Fibroblast of lung (primary cell): ENCODE measurements at regions not wholly inside any gene's neighbourhood (a gene's known extent, or its start where the extent isn't known, plus 50 kb on each side); places are given as distances from the start of the nearest gene placed in this dataset.

Experiments
- DNase-seq, 2 donors: peaks; one replicate each; pipeline versions ENCODE4 v3.0.0 to v3.0.0-alpha.2; 2010; ENCODE audit warnings: low read depth in 2 of 2
- H2AFZ ChIP-seq: 2 replicates; pipeline ENCODE4 v1.5.1; 2012; ENCODE audit warnings: low read length, control low read depth, inconsistent platforms
- H3K27ac ChIP-seq: 2 replicates; pipeline ENCODE4 v1.5.1; 2011; ENCODE audit warnings: low read length, control low read depth; ENCODE audit not compliant: insufficient read depth
- H3K27me3 ChIP-seq: 2 replicates; pipeline ENCODE4 v1.5.1; 2011; ENCODE audit warnings: mild to moderate bottlenecking, low read length; ENCODE audit not compliant: control insufficient read depth, insufficient read depth
- H3K36me3 ChIP-seq: 2 replicates; pipeline ENCODE4 v1.5.1; 2011; ENCODE audit warnings: low read length; ENCODE audit not compliant: control insufficient read depth, insufficient read depth
- H3K4me1 ChIP-seq: 2 replicates; pipeline ENCODE4 v1.5.1; 2011; ENCODE audit warnings: low read length; ENCODE audit not compliant: control insufficient read depth, insufficient read depth; ENCODE audit errors: extremely low read depth
- H3K4me2 ChIP-seq: 2 replicates; pipeline ENCODE4 v1.5.1; 2011; ENCODE audit warnings: low read length, control low read depth; ENCODE audit not compliant: insufficient read depth; ENCODE audit errors: extremely low read depth
- H3K4me3 ChIP-seq, 4 experiments: fragments of 200-600 bp in 1 of 4; sonication (generic) in 1 of 4; replicated peaks in 1 of 4; 2 replicates each; pipeline ENCODE4 v1.5.1; 2011 to 2016; ENCODE audit warnings: low read length in 4 of 4, low read depth in 3 of 4, mild to moderate bottlenecking in 3 of 4, control low read depth in 2 of 4, inconsistent platforms in 1 of 4, mixed read lengths in 1 of 4; ENCODE audit not compliant: insufficient read depth in 1 of 4; ENCODE audit errors: control extremely low read depth in 1 of 4
- H3K79me2 ChIP-seq: 2 replicates; pipeline ENCODE4 v1.5.1; 2012; ENCODE audit warnings: mild to moderate bottlenecking, low read length, inconsistent platforms; ENCODE audit not compliant: control insufficient read depth, insufficient read depth
- H3K9ac ChIP-seq: 2 replicates; pipeline ENCODE4 v1.5.1; 2011; ENCODE audit warnings: mild to moderate bottlenecking, low read length, control low read depth; ENCODE audit not compliant: insufficient read depth
- H3K9me3 ChIP-seq: 2 replicates; pipeline ENCODE4 v1.5.1; 2012; ENCODE audit warnings: low read depth, low read length; ENCODE audit not compliant: control insufficient read depth, insufficient read depth
- H4K20me1 ChIP-seq: 2 replicates; pipeline ENCODE4 v1.5.1; 2011; ENCODE audit warnings: low read length; ENCODE audit not compliant: control insufficient read depth, insufficient read depth; ENCODE audit errors: extremely low read depth
- EZH2 ChIP-seq: IDR thresholded peaks from 2 replicates; pipeline ENCODE4 v1.5.1; 2012; ENCODE audit warnings: low read length, control low read depth, mild to moderate bottlenecking; ENCODE audit errors: missing control alignments
- TF ChIP-seq, protein P1 (sequence below), 2 donors: IDR thresholded peaks in 1 of 2; conservative IDR thresholded peaks in 1 of 2; 1 replicate in 1 of 2; 2 replicates in 1 of 2; pipeline ENCODE4 v1.5.1; 2011 to 2012; ENCODE audit warnings: low read length in 2 of 2, control low read depth in 1 of 2, inconsistent platforms in 1 of 2, low read depth in 1 of 2, mild to moderate bottlenecking in 1 of 2

- Histone ChIP-seq H4K20me1 (no peaks in the 10 kb centered on the region), H3K27ac (no peak overlapping the region), H3K36me3 (no peaks in the 10 kb centered on the region), H3K4me1 (no peaks in the 10 kb centered on the region), H3K79me2 (no peaks in the 10 kb centered on the region), H3K27me3 (peaks cover 6% of the 10 kb centered on the region), H3K4me3 (no peak overlapping the region), H2AFZ (no peak overlapping the region), H3K9me3 (no peaks in the 10 kb centered on the region), H3K9ac (no peak overlapping the region), H3K4me2 (no peak overlapping the region)
- TF ChIP-seq, protein P1, sequence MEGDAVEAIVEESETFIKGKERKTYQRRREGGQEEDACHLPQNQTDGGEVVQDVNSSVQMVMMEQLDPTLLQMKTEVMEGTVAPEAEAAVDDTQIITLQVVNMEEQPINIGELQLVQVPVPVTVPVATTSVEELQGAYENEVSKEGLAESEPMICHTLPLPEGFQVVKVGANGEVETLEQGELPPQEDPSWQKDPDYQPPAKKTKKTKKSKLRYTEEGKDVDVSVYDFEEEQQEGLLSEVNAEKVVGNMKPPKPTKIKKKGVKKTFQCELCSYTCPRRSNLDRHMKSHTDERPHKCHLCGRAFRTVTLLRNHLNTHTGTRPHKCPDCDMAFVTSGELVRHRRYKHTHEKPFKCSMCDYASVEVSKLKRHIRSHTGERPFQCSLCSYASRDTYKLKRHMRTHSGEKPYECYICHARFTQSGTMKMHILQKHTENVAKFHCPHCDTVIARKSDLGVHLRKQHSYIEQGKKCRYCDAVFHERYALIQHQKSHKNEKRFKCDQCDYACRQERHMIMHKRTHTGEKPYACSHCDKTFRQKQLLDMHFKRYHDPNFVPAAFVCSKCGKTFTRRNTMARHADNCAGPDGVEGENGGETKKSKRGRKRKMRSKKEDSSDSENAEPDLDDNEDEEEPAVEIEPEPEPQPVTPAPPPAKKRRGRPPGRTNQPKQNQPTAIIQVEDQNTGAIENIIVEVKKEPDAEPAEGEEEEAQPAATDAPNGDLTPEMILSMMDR (conservative IDR thresholded peaks at IDR 0.05 in 1 of 2, IDR thresholded peaks at IDR 0.05 in 1 of 2; ENCODE audit: low read depth in 1 of 2, low read length in 2 of 2), result no peak
- TF ChIP-seq EZH2, result no peak
- DNase-seq, result no peak
Observed at GRCh38 chr3:66948041-66948440, 50.1 kb upstream of the KBTBD8 start.
